SK-N-SH (cell line): ENCODE measurements at regions not wholly inside any gene's neighbourhood (a gene's known extent, or its start where the extent isn't known, plus 50 kb on each side); places are given as distances from the start of the nearest gene placed in this dataset.

Experiments
- CTCF ChIP-seq: fragments of 200-600 bp; sonication (generic); IDR thresholded peaks from 2 replicates; pipeline ENCODE4 v1.6.1; 2017; ENCODE audit warnings: antibody characterized with exemption, mild to moderate bottlenecking, moderate library complexity
- EZH2phosphoT487 ChIP-seq: fragments of 200-600 bp; sonication (generic); IDR thresholded peaks from 2 replicates; pipeline ENCODE4 v1.6.1; 2017; ENCODE audit warnings: low read depth, mixed run types, mild to moderate bottlenecking, antibody characterized with exemption, moderate library complexity, borderline replicate concordance
- POLR2AphosphoS5 ChIP-seq: IDR thresholded peaks from 2 replicates; pipeline ENCODE4 v1.6.1; 2012; ENCODE audit warnings: low read depth, low read length

DNA sequence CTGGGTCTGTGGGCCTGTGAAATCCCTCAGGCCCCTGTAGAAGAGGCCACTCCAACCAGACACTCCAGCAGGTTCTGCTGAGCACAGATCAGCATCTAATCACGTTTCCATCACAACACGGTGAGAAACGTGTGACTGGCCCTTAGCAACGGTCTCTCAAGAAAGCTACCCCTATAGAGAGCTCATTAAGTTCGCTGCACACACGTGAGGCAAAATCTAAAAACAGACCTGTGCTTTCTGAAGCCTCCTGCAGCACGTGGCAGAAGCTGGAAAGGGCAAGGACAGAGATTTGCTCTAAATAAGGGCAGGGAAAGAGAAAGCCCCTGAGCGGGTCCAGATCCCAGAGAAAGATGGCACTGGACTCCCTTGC, 56.5 kb downstream of the GPR6 start:
- no peak for TF ChIP-seq EZH2phosphoT487
- TF ChIP-seq POLR2AphosphoS5, result no peak
- no peak for TF ChIP-seq CTCF
